ENCODE measurements at regions not wholly inside any gene's neighbourhood (a gene's known extent, or its start where the extent isn't known, plus 50 kb on each side); places are given as distances from the start of the nearest gene placed in this dataset.

GRCh38 chr1:244920911-244921761 lies 56.8 kb upstream of the HNRNPU start:
- TF ChIP-seq CTCF (conservative IDR thresholded peaks at IDR 0.05) (no peak), ZFX (IDR thresholded peaks at IDR 0.05) (no peak)
- no peak overlapping the region for H3K27ac ChIP-seq

GRCh38 chr1:244919320-244920282 lies 55.3 kb upstream of the HNRNPU start:
- H3K27ac ChIP-seq, result peak overlapping the region; percentile 25; the same call in 1 of the 2 replicates

GRCh38 chr1:244918421-244919319 lies 54.3 kb upstream of the HNRNPU start:
- TF ChIP-seq CTCF (conservative IDR thresholded peaks at IDR 0.05) (no peak; the same call in 1 of the 2 replicates), ZFX (IDR thresholded peaks at IDR 0.05) (no peak)
- H3K27ac ChIP-seq, result peak overlapping the region; percentile 25

More at GRCh38 chr1:244919320-244920282, 55.3 kb upstream of the HNRNPU start:
- TF ChIP-seq ZFX (IDR thresholded peaks at IDR 0.05), result no peak
- TF ChIP-seq CTCF (conservative IDR thresholded peaks at IDR 0.05), result no peak

GRCh38 chr1:244917073-244917670 lies 52.8 kb upstream of the HNRNPU start:
- TF ChIP-seq CTCF (conservative IDR thresholded peaks at IDR 0.05) (no peak), ZFX (IDR thresholded peaks at IDR 0.05) (no peak)
- H3K27ac ChIP-seq, result no peak overlapping the region

- TF ChIP-seq ZFX (IDR thresholded peaks at IDR 0.05) (no peak), CTCF (conservative IDR thresholded peaks at IDR 0.05) (no peak)
- no peak overlapping the region for H3K27ac ChIP-seq
Measured at GRCh38 chr1:244915736-244916135, 51.4 kb upstream of the HNRNPU start.

- H3K27ac ChIP-seq, result no peak overlapping the region
- TF ChIP-seq CTCF (conservative IDR thresholded peaks at IDR 0.05) (no peak), ZFX (IDR thresholded peaks at IDR 0.05) (no peak)
Measured at GRCh38 chr1:244914761-244915160, 50.4 kb upstream of the HNRNPU start.

Measured in C4-2B (cell line).